Stimulated activated CD8-positive, alpha-beta memory T cell treated with anti-CD3 and anti-CD28 coated beads, Interleukin-7, amount 100 ng/mL, for 24 hours (primary cell): ENCODE measurements at regions not wholly inside any gene's neighbourhood (a gene's known extent, or its start where the extent isn't known, plus 50 kb on each side); places are given as distances from the start of the nearest gene placed in this dataset.

Source experiments
- DNase-seq: peaks from one replicate; pipeline ENCODE4 v3.0.0-alpha.2; 2020; ENCODE audit warnings: low read depth

DNA sequence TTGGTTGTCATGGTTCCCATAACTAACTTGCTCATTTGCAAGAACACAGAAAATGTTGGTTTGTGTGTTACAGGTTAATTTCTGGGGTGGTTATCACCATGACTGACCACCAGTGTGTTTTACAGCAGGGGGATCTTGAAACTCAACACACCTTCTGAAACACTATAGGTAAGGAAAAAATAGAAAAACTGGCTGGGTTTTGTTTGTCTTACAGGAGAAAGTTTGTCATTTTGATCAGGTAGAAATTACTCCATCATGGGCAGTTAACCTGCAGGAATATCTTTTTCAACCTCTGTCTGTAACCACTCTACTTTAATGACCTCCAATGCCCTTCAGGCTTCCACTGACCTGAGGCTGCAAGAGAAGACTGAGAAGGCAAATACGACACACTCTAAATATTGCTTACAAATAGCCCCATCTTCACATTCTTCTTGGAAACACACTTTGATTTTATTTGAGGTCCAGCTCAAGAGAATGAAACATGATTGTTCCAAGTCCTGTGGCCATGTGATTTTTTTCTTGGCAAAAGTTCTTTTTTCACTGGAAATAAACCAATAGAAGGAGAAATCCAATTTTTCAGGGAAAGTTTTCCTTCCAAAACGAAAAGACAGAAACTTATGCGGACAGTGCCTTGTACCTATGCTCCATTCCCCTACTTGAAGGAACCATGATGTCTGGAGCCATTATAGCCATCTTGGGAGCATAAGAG, 428.7 kb upstream of the SALL1 start:
- DNase-seq: no peak

DNA sequence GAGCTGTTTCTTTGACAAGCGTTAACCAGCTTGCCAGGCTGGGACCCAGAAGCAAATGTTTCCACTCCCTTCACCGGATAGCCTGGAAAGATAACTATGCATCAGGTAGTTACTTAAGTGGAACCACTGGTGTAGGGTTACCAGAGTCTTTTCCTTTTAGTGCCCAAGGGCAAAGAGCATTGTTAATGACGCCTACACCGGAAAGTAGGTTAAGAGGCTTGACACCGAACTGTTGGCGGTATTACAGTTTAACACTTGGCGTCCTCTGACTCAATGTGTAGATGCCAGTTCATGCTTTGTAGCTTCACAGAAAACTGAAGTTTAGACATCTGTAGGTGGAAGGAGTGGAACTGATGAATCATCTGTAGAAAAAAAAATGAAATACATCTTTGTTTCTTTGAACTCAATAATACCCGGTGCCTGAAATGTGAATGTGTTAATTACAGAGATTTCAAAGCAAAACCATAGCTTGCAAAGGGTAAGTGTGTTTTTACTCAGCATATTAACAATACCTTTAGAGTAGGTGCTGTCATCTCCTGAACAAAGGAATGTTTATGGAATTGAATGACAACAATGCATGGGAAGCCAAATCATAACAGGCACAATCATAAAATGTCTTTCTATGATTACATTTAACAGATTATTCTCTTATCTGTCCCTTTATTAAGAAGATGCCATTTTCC, 426.7 kb upstream of the SALL1 start:
- no peak for DNase-seq

DNA sequence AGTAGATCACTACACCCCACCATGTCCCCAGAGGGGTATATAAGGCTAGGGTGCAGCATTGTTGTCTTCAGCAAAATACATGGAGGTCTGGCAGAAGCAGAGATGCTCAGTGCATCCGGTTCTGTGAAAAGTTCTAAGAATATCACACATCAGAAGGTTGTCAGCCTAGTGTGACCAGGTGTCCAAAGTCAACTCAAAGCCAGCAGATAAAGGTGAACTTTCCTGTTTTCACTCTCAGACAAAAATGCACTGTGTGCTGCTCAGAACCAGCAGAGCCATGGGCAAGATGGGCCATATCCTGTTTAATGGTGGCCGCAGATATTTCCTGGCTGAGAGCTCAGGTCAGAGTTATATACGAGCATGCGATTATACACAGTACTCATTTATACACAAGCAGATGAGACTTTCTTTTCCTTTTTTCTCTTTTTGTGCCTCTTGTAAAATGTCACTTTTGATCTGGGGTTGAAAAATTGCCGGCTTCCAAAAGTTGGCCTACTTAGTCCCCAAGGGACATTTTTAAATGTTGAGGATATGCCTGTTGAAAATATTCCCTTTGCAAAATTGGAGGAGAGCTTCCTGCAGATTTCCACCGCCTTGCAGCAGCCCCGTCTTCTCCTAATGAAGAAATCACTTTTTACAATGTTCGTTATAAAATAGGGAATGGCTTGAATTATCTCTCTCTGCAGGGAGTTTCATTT, 425.6 kb upstream of the SALL1 start:
- no peak for DNase-seq

DNA sequence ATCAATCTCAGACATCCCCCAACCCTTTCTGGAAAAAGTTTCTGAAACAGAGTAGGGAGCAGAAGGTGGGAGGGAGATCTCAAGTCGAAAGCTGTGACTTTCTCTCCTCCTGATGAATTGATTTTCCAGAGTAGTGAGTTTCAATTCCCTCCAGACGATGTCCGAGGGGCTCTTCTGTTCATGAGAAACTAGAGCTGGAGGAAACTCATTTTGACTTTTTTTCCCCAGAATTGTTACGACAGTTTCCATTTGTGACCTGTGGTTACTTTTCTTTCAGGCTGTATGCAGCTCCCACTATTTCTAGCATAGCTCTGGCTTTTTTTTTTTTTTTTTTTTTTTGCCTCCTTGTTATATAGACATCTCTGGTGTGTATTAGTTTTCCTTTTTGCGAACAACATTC, 422.1 kb upstream of the SALL1 start:
- DNase-seq: no peak

DNA sequence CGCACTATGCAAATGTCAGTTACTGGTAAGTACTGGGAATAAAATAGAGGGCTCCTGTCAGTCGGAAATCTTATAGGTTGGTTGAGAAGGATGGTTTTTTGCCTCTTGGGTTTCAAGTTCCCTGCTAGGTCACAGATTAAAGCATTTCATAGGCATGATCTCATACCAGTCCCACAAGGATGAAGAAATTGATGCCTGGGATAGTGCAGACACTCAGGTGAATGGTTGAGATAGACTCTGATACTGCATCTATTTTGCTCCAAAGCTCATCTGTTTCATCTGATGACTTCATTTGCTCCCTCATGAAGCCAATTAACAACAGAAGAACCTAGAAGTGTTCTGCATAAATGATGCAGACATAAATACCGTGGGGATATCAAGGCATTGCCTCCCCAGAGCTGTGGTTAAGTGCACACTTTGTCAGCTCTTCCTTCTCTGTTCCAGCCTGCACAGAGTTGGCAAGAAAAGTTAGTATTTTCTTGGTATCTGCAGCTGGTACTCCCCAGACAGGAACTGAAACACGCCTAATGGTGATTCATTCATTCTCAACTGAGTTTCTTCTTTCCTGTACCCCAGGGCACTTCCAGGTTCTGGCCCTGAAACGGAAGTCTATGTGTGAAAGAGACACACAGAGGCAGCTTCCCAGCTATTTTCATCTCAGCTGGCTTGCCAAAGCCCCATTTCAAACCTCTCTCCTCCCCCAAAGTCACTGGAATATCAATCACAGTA, 418.3 kb upstream of the SALL1 start:
- no peak for DNase-seq

DNA sequence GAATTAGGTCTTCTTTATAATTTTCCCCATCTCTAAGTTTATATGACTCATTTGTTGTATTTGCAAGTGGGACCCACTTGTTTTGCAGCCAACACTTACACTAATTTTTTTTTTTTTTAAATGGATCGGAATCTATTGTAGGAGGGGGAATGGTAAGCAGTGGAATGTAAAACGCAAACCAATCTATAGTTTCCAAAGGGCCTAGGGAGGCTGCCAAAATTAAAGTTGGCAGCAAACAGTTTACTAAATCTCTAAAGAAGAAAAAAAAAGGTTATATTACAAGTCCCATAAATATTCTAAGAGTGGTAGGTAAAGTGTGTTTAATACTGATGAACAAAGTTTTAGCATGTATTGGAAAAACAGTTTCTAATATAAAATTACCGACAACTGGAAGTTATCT, 416.8 kb upstream of the SALL1 start:
- no peak for DNase-seq

DNA sequence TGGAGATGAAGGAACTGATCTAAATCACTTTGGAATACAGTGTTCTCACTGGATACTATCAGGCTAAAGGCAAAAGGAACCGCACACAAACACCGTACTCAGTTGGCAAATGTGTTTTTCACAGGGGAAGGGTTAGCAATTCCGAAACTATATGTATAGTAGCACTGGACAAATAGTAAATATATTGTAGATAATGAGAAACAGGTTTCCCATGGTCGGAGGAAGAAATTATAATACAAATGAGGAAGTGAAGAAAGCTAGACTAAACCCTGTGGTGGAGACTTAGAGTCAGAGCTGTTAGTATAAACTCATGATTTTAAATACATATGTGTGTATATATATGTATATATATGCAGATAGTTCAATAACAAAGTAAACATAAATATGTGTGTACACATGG, 414.1 kb upstream of the SALL1 start:
- no peak for DNase-seq

DNA sequence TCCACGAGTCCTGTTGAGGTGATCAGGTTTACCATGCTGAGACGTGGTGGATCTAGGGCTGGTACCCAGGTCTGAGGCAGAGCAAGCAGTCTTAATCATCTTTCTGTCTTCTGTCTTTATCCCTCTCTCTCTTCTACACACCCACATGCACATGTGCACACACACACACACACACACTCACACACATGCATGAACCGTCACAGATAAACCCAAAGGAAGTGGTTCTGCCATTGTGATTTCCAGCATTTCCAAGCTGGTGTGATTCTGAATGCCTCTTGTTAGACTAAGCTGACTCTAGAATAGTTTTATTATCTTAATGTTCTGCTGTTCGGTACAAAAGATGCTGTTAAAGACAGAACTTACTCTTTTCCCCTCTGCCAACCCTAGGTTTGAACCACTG, 411.8 kb upstream of the SALL1 start:
- DNase-seq: no peak

DNA sequence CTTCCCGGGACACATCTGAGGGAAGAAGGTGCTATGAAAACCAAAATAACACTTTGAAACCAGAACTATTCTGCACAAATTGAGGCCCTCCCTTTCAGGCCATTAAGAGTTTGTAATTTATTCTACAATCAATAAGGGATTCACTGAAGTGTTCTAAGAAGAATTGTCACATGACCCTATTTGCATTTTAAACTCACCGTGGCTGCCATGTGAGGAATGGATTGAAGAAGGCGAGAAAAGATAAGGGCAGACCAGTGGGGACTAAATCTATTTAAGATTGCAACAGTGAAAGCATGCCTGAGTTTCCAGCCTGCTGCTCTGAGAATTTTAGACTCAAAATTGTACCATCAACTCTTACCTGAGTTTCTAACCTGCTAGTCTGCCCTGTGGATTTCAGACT, 408.8 kb upstream of the SALL1 start:
- no peak for DNase-seq

DNA sequence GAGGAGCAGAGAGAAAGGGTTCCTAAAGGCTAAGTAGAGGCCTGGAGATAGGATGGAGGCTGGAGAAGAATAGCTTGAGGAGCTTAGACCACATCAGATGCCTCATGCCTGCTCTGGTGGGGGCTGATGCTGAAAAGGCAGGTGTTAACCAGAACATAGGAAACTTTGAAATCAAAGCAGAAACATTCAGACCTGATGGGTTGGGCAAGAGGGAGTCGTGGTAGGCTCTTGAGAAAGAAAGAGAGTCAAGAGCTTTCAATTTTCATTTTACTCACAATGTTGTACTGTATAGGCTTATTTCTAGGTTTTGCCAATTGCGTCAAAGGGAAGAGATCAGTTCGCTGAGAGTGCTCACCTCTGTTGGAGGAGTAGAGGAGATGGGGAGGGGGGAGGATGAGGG, 406.6 kb upstream of the SALL1 start:
- DNase-seq: no peak

DNA sequence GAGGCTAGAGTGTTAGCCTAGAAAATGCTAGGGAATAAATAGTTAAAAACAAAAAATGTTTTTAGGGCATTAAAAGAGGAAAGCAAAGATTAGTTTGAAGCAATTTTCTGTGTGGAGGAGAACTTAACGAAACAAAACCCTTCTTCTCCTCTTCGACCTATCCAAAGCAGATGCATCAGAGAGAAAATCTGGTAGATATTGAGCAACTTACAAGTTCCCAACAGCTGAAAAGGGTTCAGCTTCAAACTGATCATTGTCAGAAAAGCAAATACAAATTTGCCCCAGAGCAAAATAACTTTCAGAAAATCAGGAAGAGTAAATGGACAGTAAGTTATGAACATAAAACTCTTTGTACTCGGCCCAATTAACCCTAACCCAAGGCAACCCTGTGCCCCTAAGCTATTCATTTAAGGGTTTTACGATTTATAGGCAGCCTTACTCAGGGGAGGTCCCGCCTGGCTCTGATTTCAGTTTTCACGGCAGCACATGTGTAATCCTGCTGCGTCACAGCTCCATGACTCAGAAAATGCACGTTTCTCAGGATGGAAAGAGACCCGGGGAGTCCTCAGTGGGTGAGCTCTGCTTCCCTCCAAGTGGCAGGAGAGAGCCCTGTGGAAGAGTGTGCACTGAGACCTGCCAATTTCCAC, 405.7 kb upstream of the SALL1 start:
- no peak for DNase-seq

DNA sequence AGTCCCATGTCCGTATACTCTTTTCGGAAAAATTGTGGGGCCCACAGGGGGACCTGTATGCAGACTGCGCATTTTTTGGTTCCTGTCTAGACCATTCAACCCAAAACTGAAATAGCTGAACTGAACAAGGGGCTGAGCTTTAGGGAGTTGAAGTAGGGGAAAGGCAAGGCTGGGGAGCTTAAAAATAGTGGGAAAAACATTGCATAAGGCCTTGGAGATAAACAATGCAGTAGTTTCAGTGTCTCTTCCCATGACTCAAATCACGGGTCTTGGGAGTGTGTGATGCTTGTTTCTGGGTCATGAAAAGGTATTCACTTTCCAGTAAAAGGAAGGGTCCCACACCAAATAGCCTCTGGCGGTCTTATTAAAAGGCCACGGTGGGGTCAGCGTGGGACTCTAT, 402.8 kb upstream of the SALL1 start:
- DNase-seq: no peak

DNA sequence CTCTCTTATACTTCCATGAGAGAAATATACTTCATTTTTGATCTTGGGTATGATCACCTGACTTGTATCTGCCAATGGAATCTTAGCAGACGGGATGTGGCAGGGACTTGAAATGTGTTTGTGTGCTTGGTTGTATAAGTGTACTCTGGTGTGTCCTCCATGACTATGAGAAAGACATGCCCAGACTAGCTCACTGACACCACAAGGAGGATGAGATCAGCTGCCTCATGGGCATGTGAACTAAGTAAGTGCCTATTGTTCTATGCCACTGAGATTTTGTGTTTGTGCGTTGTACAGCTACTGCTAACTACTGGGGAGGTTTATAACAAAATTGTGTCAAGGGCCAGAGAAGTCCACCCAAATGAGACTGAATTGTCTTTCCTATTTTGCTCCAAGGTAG, 402.2 kb upstream of the SALL1 start:
- DNase-seq: no peak

DNA sequence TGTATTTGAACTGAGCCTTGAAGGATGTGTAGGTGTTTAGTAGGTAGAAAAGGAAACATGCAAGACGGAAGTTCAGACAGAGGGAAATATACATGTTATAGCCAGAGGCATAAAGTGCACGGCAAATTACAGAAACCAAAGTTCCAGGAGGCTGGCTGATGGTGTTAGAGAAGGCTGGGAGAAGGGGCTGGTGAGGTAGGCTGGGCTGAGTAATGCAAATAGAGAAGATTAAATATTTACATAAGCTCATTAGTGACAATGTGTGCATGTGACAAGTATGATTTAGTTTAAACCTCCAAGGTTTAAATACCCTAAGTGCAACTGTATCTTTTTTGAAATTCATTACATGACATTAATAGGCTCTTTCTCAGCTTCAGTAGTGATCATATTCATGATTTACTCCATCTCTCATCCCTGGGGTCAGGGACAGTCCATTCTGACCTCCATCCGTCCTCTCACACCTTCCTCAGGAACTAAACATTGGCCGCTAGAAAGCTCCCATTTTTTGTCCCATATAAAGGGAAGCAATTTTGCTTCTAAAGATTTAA, 399.8 kb upstream of the SALL1 start:
- no peak for DNase-seq

DNA sequence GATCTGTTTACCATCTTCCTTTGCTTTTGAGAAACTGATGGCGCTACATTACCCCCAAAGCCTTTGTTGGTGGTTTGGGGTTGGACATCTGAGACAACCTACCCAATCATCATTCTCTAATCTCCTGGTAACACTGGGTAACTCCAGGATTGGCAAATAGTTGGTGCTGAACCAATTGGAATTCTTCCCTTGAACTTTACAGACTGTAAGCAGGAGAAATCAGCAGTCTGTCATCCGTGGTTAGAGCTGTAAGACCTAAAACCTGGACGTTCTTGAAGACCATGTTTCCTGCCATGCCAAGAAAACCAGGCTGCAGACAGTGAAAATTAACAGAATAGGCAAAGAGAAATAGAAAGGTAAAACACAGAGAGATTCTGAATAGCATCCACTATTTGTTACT, 398.8 kb upstream of the SALL1 start:
- DNase-seq: no peak

DNA sequence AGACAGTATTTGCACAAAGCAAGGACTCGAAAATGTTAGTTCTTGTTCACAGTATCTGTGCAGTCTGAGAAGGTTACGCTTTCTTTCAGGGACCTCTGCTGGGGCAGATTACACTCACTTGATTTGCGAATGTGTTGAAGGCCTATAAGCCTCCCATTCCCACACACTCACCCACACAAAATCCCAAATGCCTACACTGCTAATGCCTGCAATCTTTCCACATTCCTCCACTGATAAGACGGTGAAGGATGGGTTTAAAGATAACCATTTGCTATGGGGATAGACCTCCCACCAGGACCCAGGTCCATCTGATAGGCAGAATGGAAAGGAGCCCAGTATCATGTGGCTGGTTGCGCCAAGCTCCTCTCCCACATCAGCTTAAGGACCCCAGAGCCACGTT, 394.9 kb upstream of the SALL1 start:
- no peak for DNase-seq

DNA sequence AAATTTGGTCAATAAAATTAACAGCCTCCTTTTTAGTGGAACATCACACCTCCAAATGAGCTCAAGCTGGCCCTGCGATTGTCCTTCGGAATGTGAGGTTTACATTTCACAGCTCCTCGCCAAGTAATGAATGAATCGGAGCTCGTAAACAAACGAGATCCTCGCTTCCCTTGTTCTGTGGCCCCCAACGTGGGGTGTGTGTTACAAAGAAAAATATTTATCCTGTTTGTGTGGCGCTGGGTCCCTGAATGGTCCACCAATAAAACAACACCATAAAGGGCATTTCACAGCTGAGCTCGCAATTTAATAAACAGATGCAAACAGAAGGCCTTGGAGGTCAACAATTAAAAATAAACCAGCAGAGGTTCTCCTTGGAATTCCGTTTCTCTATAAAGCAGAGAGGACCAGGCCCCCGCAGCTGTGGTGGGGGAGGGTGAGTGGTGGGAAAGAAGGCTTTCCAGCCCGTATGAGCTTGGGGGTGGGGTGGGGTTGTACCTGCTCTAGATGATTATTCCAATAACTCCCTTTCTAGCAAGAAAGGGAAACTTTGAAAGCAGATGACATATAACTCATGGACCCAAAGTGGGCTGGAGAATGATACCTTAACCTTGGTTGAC, 393.9 kb upstream of the SALL1 start:
- no peak for DNase-seq

DNA sequence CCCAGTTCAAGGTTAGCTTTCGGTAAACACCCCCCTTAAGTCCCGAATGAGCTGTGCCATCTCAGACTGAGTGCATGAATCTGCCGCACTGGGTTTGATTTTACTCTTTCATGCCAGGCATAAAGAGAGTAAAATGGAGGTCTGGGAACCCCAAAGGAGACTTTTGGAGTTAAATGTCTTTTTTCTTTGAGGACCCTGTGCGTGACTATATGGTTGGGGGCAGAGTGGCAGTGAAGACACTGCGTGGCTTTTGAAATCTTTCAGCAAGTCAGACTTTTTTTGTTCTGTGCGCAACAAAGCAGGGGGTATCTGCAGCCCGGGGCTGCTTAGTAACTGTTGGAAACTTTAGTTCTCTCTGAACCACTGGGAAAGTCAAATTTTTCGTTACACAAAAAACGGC, 392.9 kb upstream of the SALL1 start:
- DNase-seq: no peak

DNA sequence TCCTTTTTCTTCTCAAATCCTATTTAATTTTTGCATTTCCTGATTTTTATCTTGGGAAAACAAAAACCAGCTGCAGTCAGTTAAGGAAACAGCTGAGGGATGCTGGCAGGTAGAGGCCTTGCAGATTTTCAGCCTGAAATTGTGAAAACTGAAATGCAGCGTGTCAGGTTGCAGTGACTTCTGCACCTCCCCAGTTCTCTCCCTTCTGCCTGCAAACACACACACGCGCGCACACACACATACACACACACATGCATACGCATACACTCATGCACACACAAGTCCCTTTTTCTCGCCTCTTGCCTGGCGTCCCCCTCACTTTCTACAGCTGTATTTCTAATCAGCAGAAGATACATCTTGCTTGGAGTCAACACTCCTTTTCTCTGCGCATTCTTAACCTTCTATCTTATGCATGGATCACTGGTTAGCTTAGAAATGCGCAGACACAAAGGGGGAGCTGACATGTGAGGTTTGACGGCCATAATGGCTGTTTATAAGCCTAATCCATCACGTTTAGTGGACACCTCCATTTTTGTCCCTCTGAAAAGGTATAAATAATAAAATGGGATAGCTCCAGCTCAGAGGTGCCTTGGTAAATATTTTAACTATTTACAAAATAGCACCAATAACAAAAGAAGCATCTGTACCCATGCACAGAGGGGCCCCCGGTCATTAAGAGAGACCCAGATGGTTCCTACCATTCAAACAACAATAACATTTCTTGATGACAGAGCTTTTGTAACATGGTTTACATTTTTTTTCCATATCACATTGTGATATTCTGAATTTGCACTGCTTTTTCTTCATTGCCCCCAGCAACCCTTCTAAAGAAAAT, 392.1 kb upstream of the SALL1 start:
- DNase-seq: no peak

DNA sequence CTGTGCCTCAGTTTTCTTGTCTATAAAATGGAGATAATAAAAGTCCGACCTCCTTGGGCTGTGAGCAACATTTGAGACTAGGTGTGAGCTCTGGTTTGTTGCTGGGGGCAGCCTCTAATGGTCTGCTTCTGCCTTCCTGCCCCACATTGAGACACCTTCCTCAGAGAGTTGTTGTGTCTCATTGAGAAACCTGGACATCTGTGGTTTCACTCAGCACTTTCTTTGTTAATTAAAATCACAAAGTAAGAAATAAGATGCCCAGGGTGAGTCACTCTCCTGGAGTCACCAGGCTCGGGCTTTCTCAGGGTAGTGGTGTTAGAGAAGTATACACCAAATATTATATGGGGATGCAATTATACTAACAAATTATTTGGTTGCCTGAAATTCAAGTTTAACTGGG, 389.2 kb upstream of the SALL1 start:
- no peak for DNase-seq
